Muscle layer of duodenum (tissue), 2 donors: ENCODE measurements at regions not wholly inside any gene's neighbourhood (a gene's known extent, or its start where the extent isn't known, plus 50 kb on each side); places are given as distances from the start of the nearest gene placed in this dataset.

Experiments
- H3K27ac ChIP-seq: one replicate; pipeline ENCODE4 v1.7.0; 2013; ENCODE audit warnings: mild to moderate bottlenecking, low read length
- H3K27me3 ChIP-seq: one replicate; pipeline ENCODE4 v1.7.0; 2013; ENCODE audit warnings: low read depth, mild to moderate bottlenecking, control low read depth, low read length
- H3K36me3 ChIP-seq, 2 donors: one replicate each; pipeline ENCODE4 v1.7.0; 2013; ENCODE audit warnings: low read length in 2 of 2, control low read depth in 1 of 2, mild to moderate bottlenecking in 1 of 2; ENCODE audit not compliant: insufficient read depth in 2 of 2, control insufficient read depth in 1 of 2
- H3K4me1 ChIP-seq, 2 donors: one replicate each; pipeline ENCODE4 v1.7.0; 2013; ENCODE audit warnings: low read length in 2 of 2, mild to moderate bottlenecking in 2 of 2, control low read depth in 1 of 2, moderate library complexity in 1 of 2; ENCODE audit not compliant: insufficient read depth in 2 of 2, control insufficient read depth in 1 of 2
- H3K4me3 ChIP-seq, 2 donors: one replicate each; pipeline ENCODE4 v1.7.0; 2013; ENCODE audit warnings: low read length in 2 of 2, low read depth in 1 of 2, mild to moderate bottlenecking in 1 of 2
- H3K9me3 ChIP-seq, 2 donors: one replicate each; pipeline ENCODE4 v1.7.0; 2013; ENCODE audit warnings: low read length in 2 of 2, control low read depth in 1 of 2, mild to moderate bottlenecking in 1 of 2; ENCODE audit not compliant: control insufficient read depth in 1 of 2
- donor health status: healthy.

DNA sequence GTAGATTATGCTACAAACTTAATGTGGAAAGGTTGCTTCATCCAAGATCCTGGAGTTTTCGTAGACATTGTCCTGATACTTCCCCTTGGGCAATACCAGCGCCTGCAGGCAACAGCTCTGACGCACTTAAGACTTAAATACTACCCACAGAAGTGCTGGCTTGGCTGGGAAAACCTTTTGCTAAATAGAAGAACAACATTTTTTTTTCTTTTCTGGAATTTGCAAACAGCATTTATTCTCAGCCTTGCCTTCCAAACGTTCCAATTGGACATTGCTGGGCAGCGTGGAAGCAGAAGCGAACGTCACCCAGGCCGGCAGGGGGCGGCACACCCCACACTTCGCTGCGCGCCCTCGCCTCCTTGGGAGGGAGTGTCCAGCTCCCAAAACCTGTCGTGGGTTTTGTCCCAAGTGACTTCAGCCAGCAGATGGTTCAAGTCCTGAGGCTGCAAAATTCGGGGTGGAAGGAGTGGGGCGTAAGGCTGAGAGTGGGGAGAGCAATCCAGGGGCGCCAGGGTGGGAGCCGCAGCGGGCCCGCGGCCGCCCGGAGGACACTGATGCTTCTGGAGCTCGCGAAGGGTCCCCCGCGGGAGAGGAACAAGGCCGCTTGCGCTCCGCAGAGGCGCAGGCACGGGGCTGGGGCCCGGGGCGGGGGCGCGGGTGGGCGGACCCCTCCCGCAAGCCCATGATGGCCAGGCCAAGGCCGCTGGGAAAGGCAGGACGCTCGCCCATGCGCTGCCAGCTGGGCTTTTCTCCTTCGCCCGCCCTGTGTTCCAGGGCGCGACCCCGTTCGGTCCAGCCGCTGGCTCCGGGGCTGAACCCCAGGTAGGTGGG, 60.8 kb upstream of the MAP3K4 start:
- Histone ChIP-seq H3K27ac (no peak overlapping the region), H3K36me3 (no peaks in the 10 kb centered on the region), H3K4me3 (peak overlapping the region; percentile 50 to 63), H3K27me3 (no peaks in the 10 kb centered on the region), H3K4me1 (no peaks in the 10 kb centered on the region), H3K9me3 (no peaks in the 10 kb centered on the region)

- peak overlapping the region in 1 of 2 donors; percentile 63 for H3K4me3 ChIP-seq
- no peak overlapping the region for H3K27ac ChIP-seq
Measured at GRCh38 chr6:160931378-160932310, 59.9 kb upstream of the MAP3K4 start.

DNA sequence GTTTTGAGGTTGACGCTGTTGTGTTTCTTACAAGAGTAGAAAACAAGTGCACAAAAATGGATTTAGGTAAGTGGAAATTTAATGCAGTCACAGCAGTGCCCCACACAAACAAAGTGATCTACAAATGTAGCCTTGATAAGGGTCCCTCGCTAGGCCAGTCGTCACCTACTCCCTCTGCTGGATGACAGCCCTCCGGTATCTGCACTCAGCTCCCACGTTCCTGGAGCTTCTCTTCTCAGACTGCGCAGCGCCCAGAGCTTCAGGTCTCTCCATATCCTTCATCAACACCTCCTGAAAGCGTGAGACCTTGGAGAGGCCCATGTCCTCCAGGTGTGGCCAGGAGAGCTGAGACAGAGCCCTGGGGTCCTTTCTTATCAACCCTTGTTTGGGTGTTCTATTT, 58.3 kb upstream of the MAP3K4 start:
- Histone ChIP-seq H3K27ac (no peak overlapping the region), H3K4me1 (no peaks in the 10 kb centered on the region), H3K4me3 (no peak overlapping the region), H3K27me3 (no peaks in the 10 kb centered on the region), H3K9me3 (peaks cover 0 to 2% of the 10 kb centered on the region in 2 donors), H3K36me3 (no peaks in the 10 kb centered on the region)

More at GRCh38 chr6:160931378-160932310, 59.9 kb upstream of the MAP3K4 start:
- Histone ChIP-seq H3K4me1 (no peaks in the 10 kb centered on the region), H3K27me3 (no peaks in the 10 kb centered on the region), H3K36me3 (no peaks in the 10 kb centered on the region), H3K9me3 (peaks cover 0 to 2% of the 10 kb centered on the region in 2 donors)

- H3K4me3 ChIP-seq: no peak overlapping the region
- H3K27me3 ChIP-seq: no peaks in the 10 kb centered on the region
- no peak overlapping the region for H3K27ac ChIP-seq
- H3K36me3 ChIP-seq: no peaks in the 10 kb centered on the region
- no peaks in the 10 kb centered on the region for H3K4me1 ChIP-seq
- H3K9me3 ChIP-seq: peaks cover 0 to 2% of the 10 kb centered on the region in 2 donors
Measured at GRCh38 chr6:160934157-160934556, 57.4 kb upstream of the MAP3K4 start.

GRCh38 chr6:160940197-160940596, 51.4 kb upstream of the MAP3K4 start:
- H3K9me3 ChIP-seq: peaks cover 0 to 7% of the 10 kb centered on the region in 2 donors
- H3K27me3 ChIP-seq: no peaks in the 10 kb centered on the region
- no peaks in the 10 kb centered on the region for H3K4me1 ChIP-seq
- H3K27ac ChIP-seq: no peak overlapping the region
- no peak overlapping the region for H3K4me3 ChIP-seq
- H3K36me3 ChIP-seq: no peaks in the 10 kb centered on the region
